Endothelial cell (in vitro differentiated cells): ENCODE measurements at regions not wholly inside any gene's neighbourhood (a gene's known extent, or its start where the extent isn't known, plus 50 kb on each side); places are given as distances from the start of the nearest gene placed in this dataset.

Experiments used
- DNase-seq: peaks from one replicate; pipeline ENCODE4 v3.0.0; 2021; ENCODE audit warnings: low spot score
- H3K27ac Mint-ChIP-seq: one replicate; pipeline ENCODE4 v1.8.0; 2021; ENCODE audit warnings: mixed read lengths, inconsistent platforms; ENCODE audit not compliant: unreplicated experiment
- H3K27me3 Mint-ChIP-seq: one replicate; pipeline ENCODE4 v1.8.0; 2021; ENCODE audit warnings: mild to moderate bottlenecking, moderate library complexity, mixed read lengths, inconsistent platforms; ENCODE audit not compliant: unreplicated experiment
- H3K36me3 Mint-ChIP-seq: one replicate; pipeline ENCODE4 v1.8.0; 2021; ENCODE audit warnings: mild to moderate bottlenecking, low read depth, mixed read lengths, inconsistent platforms; ENCODE audit not compliant: unreplicated experiment
- H3K4me1 Mint-ChIP-seq: one replicate; pipeline ENCODE4 v1.8.0; 2021; ENCODE audit warnings: mild to moderate bottlenecking, mixed read lengths, inconsistent platforms; ENCODE audit not compliant: unreplicated experiment
- H3K4me3 Mint-ChIP-seq: one replicate; pipeline ENCODE4 v1.8.0; 2021; ENCODE audit warnings: mild to moderate bottlenecking, mixed read lengths, inconsistent platforms; ENCODE audit not compliant: unreplicated experiment
- H3K9me3 Mint-ChIP-seq: one replicate; pipeline ENCODE4 v1.8.0; 2021; ENCODE audit warnings: mixed read lengths, inconsistent platforms; ENCODE audit not compliant: unreplicated experiment
- TF ChIP-seq, protein P1 (sequence below): fragments of 200-600 bp; sonication (generic); IDR thresholded peaks from one replicate; pipeline ENCODE4 v1.5.0; 2021; ENCODE audit warnings: antibody characterized with exemption; ENCODE audit not compliant: unreplicated experiment

DNA sequence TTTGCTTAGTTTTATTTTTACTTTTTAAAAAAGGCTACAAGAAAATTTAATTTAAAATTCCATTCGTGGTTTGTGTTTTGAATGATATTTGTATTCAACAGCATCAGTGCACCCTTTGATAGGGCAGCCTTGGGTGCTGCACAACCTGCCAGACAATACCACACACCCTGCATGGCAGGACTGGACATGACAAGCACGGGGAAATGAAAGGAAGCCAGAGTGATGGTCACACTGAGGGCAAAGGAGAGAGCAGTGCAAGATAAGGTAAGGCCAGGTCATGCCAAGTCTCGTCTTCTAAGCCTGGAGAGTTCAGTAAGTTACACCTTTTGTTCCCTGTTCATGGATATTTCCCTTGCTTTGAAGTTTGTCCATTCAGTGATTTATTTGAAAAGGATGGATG lies 103.0 kb downstream of the ALDH8A1 start:
- peaks cover 2% of the 10 kb centered on the region for H3K27me3 Mint-ChIP-seq
- no peak overlapping the region for H3K4me3 Mint-ChIP-seq
- no peak overlapping the region for H3K27ac Mint-ChIP-seq
- H3K36me3 Mint-ChIP-seq, result no peaks in the 10 kb centered on the region
- H3K4me1 Mint-ChIP-seq, result no peaks in the 10 kb centered on the region
- DNase-seq, result no peak
- TF ChIP-seq, protein P1, sequence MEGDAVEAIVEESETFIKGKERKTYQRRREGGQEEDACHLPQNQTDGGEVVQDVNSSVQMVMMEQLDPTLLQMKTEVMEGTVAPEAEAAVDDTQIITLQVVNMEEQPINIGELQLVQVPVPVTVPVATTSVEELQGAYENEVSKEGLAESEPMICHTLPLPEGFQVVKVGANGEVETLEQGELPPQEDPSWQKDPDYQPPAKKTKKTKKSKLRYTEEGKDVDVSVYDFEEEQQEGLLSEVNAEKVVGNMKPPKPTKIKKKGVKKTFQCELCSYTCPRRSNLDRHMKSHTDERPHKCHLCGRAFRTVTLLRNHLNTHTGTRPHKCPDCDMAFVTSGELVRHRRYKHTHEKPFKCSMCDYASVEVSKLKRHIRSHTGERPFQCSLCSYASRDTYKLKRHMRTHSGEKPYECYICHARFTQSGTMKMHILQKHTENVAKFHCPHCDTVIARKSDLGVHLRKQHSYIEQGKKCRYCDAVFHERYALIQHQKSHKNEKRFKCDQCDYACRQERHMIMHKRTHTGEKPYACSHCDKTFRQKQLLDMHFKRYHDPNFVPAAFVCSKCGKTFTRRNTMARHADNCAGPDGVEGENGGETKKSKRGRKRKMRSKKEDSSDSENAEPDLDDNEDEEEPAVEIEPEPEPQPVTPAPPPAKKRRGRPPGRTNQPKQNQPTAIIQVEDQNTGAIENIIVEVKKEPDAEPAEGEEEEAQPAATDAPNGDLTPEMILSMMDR, result no peak
- no peaks in the 10 kb centered on the region for H3K9me3 Mint-ChIP-seq

DNA sequence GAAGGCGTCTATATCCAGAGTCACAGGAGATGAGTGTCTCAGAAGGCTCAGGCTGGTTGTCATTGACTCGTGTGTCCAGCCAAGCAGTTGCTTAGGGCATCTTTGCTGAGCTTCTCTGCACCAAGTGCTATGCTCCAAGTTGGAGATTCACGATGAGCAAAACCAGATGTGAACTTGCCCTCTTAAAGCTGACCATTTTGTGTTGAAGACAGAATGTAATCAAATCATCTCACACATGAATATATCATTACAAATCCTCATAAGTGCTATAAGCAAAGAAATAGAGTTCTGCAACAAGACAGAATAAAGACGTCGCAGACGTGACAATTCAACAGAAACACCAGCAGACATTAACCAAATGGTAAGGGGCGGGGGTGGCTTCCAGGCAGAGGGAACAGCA lies 103.9 kb downstream of the ALDH8A1 start:
- no peak overlapping the region for H3K4me3 Mint-ChIP-seq
- no peaks in the 10 kb centered on the region for H3K4me1 Mint-ChIP-seq

DNA sequence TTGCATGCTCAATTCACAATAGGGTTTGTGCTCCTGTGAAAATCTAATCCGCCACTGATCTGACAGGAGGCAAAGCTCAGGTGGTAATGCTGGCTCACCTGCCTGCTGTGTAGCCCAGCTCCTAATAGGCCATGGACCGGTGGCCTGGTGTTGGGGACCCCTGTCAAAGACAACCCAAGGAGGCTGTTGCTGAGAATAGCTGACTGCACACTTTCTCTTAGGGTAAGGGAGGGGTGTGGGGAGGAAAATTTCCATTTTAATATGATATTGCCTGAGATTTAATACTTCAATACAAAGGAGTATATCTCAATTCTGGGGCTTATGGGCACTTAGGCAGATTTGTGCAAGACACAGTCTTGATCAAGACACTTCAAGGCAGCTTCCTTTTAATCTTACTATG lies 105.8 kb downstream of the ALDH8A1 start:
- Mint-ChIP-seq H3K36me3 (no peaks in the 10 kb centered on the region), H3K27ac (no peak overlapping the region), H3K4me3 (no peak overlapping the region), H3K9me3 (no peaks in the 10 kb centered on the region), H3K4me1 (no peaks in the 10 kb centered on the region), H3K27me3 (peaks cover 2% of the 10 kb centered on the region)
- TF ChIP-seq, protein P1, result no peak
- no peak for DNase-seq

More for the DNA sequence above, 103.9 kb downstream of the ALDH8A1 start:
- H3K27ac Mint-ChIP-seq, result no peak overlapping the region
- DNase-seq, result no peak
- no peaks in the 10 kb centered on the region for H3K36me3 Mint-ChIP-seq
- H3K9me3 Mint-ChIP-seq, result no peaks in the 10 kb centered on the region
- peaks cover 2% of the 10 kb centered on the region for H3K27me3 Mint-ChIP-seq
- TF ChIP-seq, protein P1, result no peak

DNA sequence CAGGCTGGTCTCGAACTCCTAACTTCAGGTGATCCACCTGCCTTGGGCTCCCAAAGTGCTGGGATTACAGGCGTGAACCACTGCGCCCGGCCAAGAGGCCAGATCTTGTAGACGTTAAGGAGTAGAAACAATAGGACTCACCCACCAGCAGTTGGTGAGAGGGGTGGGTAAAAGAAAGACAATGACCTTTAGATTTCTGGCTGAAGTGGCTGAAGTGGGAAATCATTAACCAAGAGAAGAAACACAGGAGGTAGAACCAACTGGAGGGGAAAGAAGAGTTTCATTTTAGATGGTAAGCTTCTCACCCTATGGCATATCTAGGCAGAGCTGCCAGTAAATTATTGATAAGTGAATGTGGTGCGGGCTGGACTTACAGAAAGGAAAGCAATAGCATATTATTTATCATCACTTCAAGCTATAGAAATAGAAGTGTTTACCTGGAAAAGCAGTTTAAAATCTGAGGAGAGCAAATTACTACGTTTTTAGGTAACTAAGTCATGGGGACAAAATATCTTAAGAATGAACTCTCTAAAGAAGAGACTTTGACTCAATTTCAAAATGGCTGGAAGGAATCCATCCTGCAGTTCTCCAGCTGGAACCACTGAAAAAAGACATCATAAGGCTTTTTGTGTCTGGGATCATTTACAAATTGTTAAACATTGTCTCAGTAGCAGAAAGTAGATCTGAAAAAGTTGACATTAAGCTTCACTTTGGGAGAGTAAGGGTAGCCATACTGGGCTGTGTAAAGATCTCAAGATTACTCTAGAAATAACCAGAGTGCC lies 109.6 kb downstream of the ALDH8A1 start:
- Mint-ChIP-seq H3K4me3 (no peak overlapping the region), H3K4me1 (peaks cover 2% of the 10 kb centered on the region), H3K27me3 (no peaks in the 10 kb centered on the region), H3K36me3 (no peaks in the 10 kb centered on the region), H3K9me3 (no peaks in the 10 kb centered on the region), H3K27ac (no peak overlapping the region)
- TF ChIP-seq, protein P1, result no peak
- no peak for DNase-seq

DNA sequence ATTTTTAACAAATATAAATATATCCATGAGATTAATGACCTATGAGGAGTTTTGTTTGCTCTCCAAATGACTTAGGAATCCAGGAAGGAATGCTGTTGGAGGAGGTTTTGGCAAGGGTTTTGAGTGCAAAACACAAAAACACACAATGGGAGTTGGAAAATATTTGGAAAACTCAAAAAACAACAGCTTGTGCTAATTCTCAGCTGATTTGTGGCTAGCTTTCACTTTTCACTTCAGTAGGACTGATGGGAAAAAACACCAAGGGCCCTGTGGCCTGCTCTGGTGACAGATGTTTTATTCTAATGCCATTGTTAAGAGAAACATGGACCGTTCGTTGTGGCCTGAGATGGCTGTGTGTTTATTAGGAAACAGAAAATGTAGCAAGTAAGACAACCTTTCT lies 113.9 kb downstream of the ALDH8A1 start:
- no peak overlapping the region for H3K4me3 Mint-ChIP-seq
- no peaks in the 10 kb centered on the region for H3K36me3 Mint-ChIP-seq
- no peaks in the 10 kb centered on the region for H3K9me3 Mint-ChIP-seq
- peaks cover 7% of the 10 kb centered on the region for H3K4me1 Mint-ChIP-seq
- TF ChIP-seq, protein P1, result no peak
- no peak overlapping the region for H3K27ac Mint-ChIP-seq
- no peaks in the 10 kb centered on the region for H3K27me3 Mint-ChIP-seq
- no peak for DNase-seq
